SU-DHL-6 (cell line): ENCODE measurements at regions not wholly inside any gene's neighbourhood (a gene's known extent, or its start where the extent isn't known, plus 50 kb on each side); places are given as distances from the start of the nearest gene placed in this dataset.

Experiments
- EZH2phosphoT487 ChIP-seq: fragments of 200-600 bp; sonication (generic), shearing (Covaris generic); conservative IDR thresholded peaks from 2 replicates; pipeline ENCODE4 v1.6.1; 2018; ENCODE audit warnings: mild to moderate bottlenecking, antibody characterized with exemption, low read length, moderate library complexity, mixed read lengths
- TF ChIP-seq, protein P1 (sequence below): fragments of 200-600 bp; sonication (generic); IDR thresholded peaks from one replicate; pipeline ENCODE4 v1.5.1; 2017; ENCODE audit warnings: antibody characterized with exemption, mild to moderate bottlenecking, low read length, moderate library complexity; ENCODE audit not compliant: insufficient read depth, poor library complexity, severe bottlenecking

GRCh38 chr1:65531972-65532570, 111.6 kb downstream of the LEPR start:
- TF ChIP-seq, protein P1, sequence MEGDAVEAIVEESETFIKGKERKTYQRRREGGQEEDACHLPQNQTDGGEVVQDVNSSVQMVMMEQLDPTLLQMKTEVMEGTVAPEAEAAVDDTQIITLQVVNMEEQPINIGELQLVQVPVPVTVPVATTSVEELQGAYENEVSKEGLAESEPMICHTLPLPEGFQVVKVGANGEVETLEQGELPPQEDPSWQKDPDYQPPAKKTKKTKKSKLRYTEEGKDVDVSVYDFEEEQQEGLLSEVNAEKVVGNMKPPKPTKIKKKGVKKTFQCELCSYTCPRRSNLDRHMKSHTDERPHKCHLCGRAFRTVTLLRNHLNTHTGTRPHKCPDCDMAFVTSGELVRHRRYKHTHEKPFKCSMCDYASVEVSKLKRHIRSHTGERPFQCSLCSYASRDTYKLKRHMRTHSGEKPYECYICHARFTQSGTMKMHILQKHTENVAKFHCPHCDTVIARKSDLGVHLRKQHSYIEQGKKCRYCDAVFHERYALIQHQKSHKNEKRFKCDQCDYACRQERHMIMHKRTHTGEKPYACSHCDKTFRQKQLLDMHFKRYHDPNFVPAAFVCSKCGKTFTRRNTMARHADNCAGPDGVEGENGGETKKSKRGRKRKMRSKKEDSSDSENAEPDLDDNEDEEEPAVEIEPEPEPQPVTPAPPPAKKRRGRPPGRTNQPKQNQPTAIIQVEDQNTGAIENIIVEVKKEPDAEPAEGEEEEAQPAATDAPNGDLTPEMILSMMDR, result no peak
- no peak for TF ChIP-seq EZH2phosphoT487
